Activated CD4-positive, alpha-beta T cell treated with anti-CD3 and anti-CD28 coated beads for 36 hours (primary cell): ENCODE measurements at regions not wholly inside any gene's neighbourhood (a gene's known extent, or its start where the extent isn't known, plus 50 kb on each side); places are given as distances from the start of the nearest gene placed in this dataset.

ENCODE experiments used
- ATAC-seq: fragments of 200-7000 bp; cut with Tn5 transposase; one replicate; pipeline ENCODE4 v1.10.0; 2021; ENCODE audit warnings: mild to moderate bottlenecking, moderate library complexity
- CTCF ChIA-PET: fragments of 350-600 bp; sonication (Branson Sonifier 250); formaldehyde crosslinking; loops from one replicate; lab custom pipeline; 2021; ENCODE audit warnings: antibody characterized with exemption; lab: Charles Lee
- POLR2A ChIA-PET: fragments of 350-600 bp; sonication (Branson Sonifier 250); formaldehyde crosslinking; loops from one replicate; lab custom pipeline; 2021; ENCODE audit warnings: antibody characterized with exemption, inconsistent platforms; lab: Charles Lee
- DNase-seq: peaks from one replicate; pipeline ENCODE4 v3.0.0-alpha.2; 2020
- H3K27ac Mint-ChIP-seq: one replicate; pipeline ENCODE4 v1.8.0; 2021; ENCODE audit warnings: mixed read lengths
- H3K27me3 Mint-ChIP-seq: one replicate; pipeline ENCODE4 v1.8.0; 2021; ENCODE audit warnings: mixed read lengths
- H3K36me3 Mint-ChIP-seq: one replicate; pipeline ENCODE4 v1.8.0; 2021; ENCODE audit warnings: low read depth, mixed read lengths
- H3K4me1 Mint-ChIP-seq: one replicate; pipeline ENCODE4 v1.8.0; 2021; ENCODE audit warnings: mixed read lengths
- H3K4me3 Mint-ChIP-seq: one replicate; pipeline ENCODE4 v1.8.0; 2021; ENCODE audit warnings: mild to moderate bottlenecking, moderate library complexity, mixed read lengths
- H3K9me3 Mint-ChIP-seq: one replicate; pipeline ENCODE4 v1.8.0; 2021; ENCODE audit warnings: low read depth, mixed read lengths
- intact Hi-C, 2 experiments: fragments of 100-400 bp; cut with DNase I in 1 of 2; cut with micrococcal nuclease in 1 of 2; formaldehyde crosslinking; loops; one replicate each; pipeline versions ENCODE4 v1.14.2 to v1.15.1; 2022 to 2024; cut with DNase I, micrococcal nuclease

- no peaks in the 10 kb centered on the region for H3K4me1 Mint-ChIP-seq
- peaks cover 6% of the 10 kb centered on the region for H3K27me3 Mint-ChIP-seq
- intact Hi-C loops, result no loop called here
- CTCF ChIA-PET, result interaction anchor here (0.7 to 1.2 kb wide), 2 partner anchors 18 to 1073 kb away, joined by 3 read pairs; no protein-coding TSS in a partner anchor
- DNase-seq (no peak), ATAC-seq (no peak)
- no peaks in the 10 kb centered on the region for H3K9me3 Mint-ChIP-seq
- no peak overlapping the region for H3K4me3 Mint-ChIP-seq
- POLR2A ChIA-PET, result no interaction called here
- H3K27ac Mint-ChIP-seq, result no peak overlapping the region
- no peaks in the 10 kb centered on the region for H3K36me3 Mint-ChIP-seq
Observed at GRCh38 chr4:71230271-71231128, 108.3 kb upstream of the SLC4A4 start.

GRCh38 chr4:71231129-71232055 lies 107.4 kb upstream of the SLC4A4 start:
- DNase-seq (no peak), ATAC-seq (no peak)
- no peak overlapping the region for H3K4me3 Mint-ChIP-seq
- H3K4me1 Mint-ChIP-seq, result no peaks in the 10 kb centered on the region
- peaks cover 8% of the 10 kb centered on the region for H3K27me3 Mint-ChIP-seq
- intact Hi-C loops, result no loop called here
- H3K27ac Mint-ChIP-seq, result no peak overlapping the region
- H3K36me3 Mint-ChIP-seq, result no peaks in the 10 kb centered on the region
- H3K9me3 Mint-ChIP-seq, result no peaks in the 10 kb centered on the region
- ChIA-PET POLR2A (no interaction called here), CTCF (no interaction called here)

- Mint-ChIP-seq H3K36me3 (no peaks in the 10 kb centered on the region), H3K4me3 (no peak overlapping the region), H3K27me3 (peaks cover 8% of the 10 kb centered on the region), H3K27ac (no peak overlapping the region), H3K9me3 (no peaks in the 10 kb centered on the region), H3K4me1 (no peaks in the 10 kb centered on the region)
- DNase-seq (no peak), ATAC-seq (no peak)
- CTCF ChIA-PET, result interaction anchor here (0.8 kb wide), 1 partner anchor 254 kb away, joined by 3 read pairs; no protein-coding TSS in a partner anchor
- POLR2A ChIA-PET, result no interaction called here
- intact Hi-C loops, result no loop called here
Observed at GRCh38 chr4:71232056-71232430, 106.8 kb upstream of the SLC4A4 start.

GRCh38 chr4:71232846-71233245 lies 106.0 kb upstream of the SLC4A4 start:
- ChIA-PET CTCF (interaction anchor here (0.8 kb wide), 1 partner anchor 253 kb away, joined by 3 read pairs; no protein-coding TSS in a partner anchor), POLR2A (no interaction called here)
- intact Hi-C loops, result no loop called here
- DNase-seq (no peak), ATAC-seq (no peak)
- Mint-ChIP-seq H3K36me3 (no peaks in the 10 kb centered on the region), H3K4me3 (no peak overlapping the region), H3K27ac (no peak overlapping the region), H3K27me3 (peaks cover 8% of the 10 kb centered on the region), H3K4me1 (no peaks in the 10 kb centered on the region), H3K9me3 (no peaks in the 10 kb centered on the region)

- CTCF ChIA-PET, result interaction anchor here (0.8 to 1.2 kb wide), 2 partner anchors 8 to 51 kb away, joined by 3 to 4 read pairs; no protein-coding TSS in a partner anchor
- POLR2A ChIA-PET, result no interaction called here
- ATAC-seq (no peak), DNase-seq (no peak)
- intact Hi-C loops, result no loop called here
- Mint-ChIP-seq H3K4me1 (no peaks in the 10 kb centered on the region), H3K27ac (no peak overlapping the region), H3K9me3 (no peaks in the 10 kb centered on the region), H3K27me3 (peaks cover 9% of the 10 kb centered on the region), H3K36me3 (no peaks in the 10 kb centered on the region), H3K4me3 (no peak overlapping the region)
Observed at GRCh38 chr4:71235311-71236201, 103.3 kb upstream of the SLC4A4 start.

- no peaks in the 10 kb centered on the region for H3K9me3 Mint-ChIP-seq
- DNase-seq, result no peak
- H3K36me3 Mint-ChIP-seq, result no peaks in the 10 kb centered on the region
- H3K27ac Mint-ChIP-seq, result no peak overlapping the region
- CTCF ChIA-PET, result interaction anchor here (0.7 to 1.2 kb wide), 3 partner anchors 9 to 52 kb away, joined by 3 to 4 read pairs (median 3); no protein-coding TSS in a partner anchor
- no peaks in the 10 kb centered on the region for H3K4me1 Mint-ChIP-seq
- no peak for ATAC-seq
- POLR2A ChIA-PET, result no interaction called here
- no peak overlapping the region for H3K4me3 Mint-ChIP-seq
- peaks cover 9% of the 10 kb centered on the region for H3K27me3 Mint-ChIP-seq
- intact Hi-C loops, result no loop called here
Observed at GRCh38 chr4:71236226-71236625, 102.6 kb upstream of the SLC4A4 start.

- H3K27ac Mint-ChIP-seq, result no peak overlapping the region
Observed at GRCh38 chr4:71237641-71238040, 101.2 kb upstream of the SLC4A4 start.

GRCh38 chr4:71239365-71239764 lies 99.5 kb upstream of the SLC4A4 start:
- no peaks in the 10 kb centered on the region for H3K4me1 Mint-ChIP-seq
- H3K27me3 Mint-ChIP-seq, result peaks cover 4% of the 10 kb centered on the region
- H3K27ac Mint-ChIP-seq, result no peak overlapping the region
- intact Hi-C loops, result no loop called here
- no peak overlapping the region for H3K4me3 Mint-ChIP-seq
- ChIA-PET POLR2A (no interaction called here), CTCF (interaction anchor here (1.2 kb wide), 1 partner anchor 9 kb away, joined by 3 read pairs; no protein-coding TSS in a partner anchor)
- no peaks in the 10 kb centered on the region for H3K36me3 Mint-ChIP-seq
- ATAC-seq (peak; percentile 16), DNase-seq (no peak)
- no peaks in the 10 kb centered on the region for H3K9me3 Mint-ChIP-seq

More at GRCh38 chr4:71237641-71238040, 101.2 kb upstream of the SLC4A4 start:
- peaks cover 9% of the 10 kb centered on the region for H3K27me3 Mint-ChIP-seq
- ATAC-seq, result no peak
- ChIA-PET POLR2A (no interaction called here), CTCF (no interaction called here)
- no peaks in the 10 kb centered on the region for H3K4me1 Mint-ChIP-seq
- H3K36me3 Mint-ChIP-seq, result no peaks in the 10 kb centered on the region
- DNase-seq, result no peak
- intact Hi-C loops, result no loop called here
- H3K4me3 Mint-ChIP-seq, result no peak overlapping the region
- no peaks in the 10 kb centered on the region for H3K9me3 Mint-ChIP-seq

- no peak overlapping the region for H3K27ac Mint-ChIP-seq
- POLR2A ChIA-PET, result no interaction called here
- H3K27me3 Mint-ChIP-seq, result peaks cover 4% of the 10 kb centered on the region
- ATAC-seq (no peak), DNase-seq (no peak)
- CTCF ChIA-PET, result no interaction called here
- intact Hi-C loops, result no loop called here
- H3K36me3 Mint-ChIP-seq, result no peaks in the 10 kb centered on the region
- no peak overlapping the region for H3K4me3 Mint-ChIP-seq
- H3K4me1 Mint-ChIP-seq, result no peaks in the 10 kb centered on the region
- H3K9me3 Mint-ChIP-seq, result no peaks in the 10 kb centered on the region
Observed at GRCh38 chr4:71240094-71240493, 98.7 kb upstream of the SLC4A4 start.

- Mint-ChIP-seq H3K9me3 (no peaks in the 10 kb centered on the region), H3K27ac (no peak overlapping the region), H3K4me1 (no peaks in the 10 kb centered on the region), H3K4me3 (no peak overlapping the region), H3K27me3 (peaks cover 2% of the 10 kb centered on the region), H3K36me3 (no peaks in the 10 kb centered on the region)
- intact Hi-C loops, result no loop called here
- ATAC-seq (no peak), DNase-seq (no peak)
- ChIA-PET POLR2A (no interaction called here), CTCF (interaction anchor here (0.5 kb wide), 1 partner anchor 41 kb away, joined by 3 read pairs; no protein-coding TSS in a partner anchor)
Observed at GRCh38 chr4:71241501-71242288, 97.1 kb upstream of the SLC4A4 start.
